ENCODE measurements at regions not wholly inside any gene's neighbourhood (a gene's known extent, or its start where the extent isn't known, plus 50 kb on each side); places are given as distances from the start of the nearest gene placed in this dataset.

DNA sequence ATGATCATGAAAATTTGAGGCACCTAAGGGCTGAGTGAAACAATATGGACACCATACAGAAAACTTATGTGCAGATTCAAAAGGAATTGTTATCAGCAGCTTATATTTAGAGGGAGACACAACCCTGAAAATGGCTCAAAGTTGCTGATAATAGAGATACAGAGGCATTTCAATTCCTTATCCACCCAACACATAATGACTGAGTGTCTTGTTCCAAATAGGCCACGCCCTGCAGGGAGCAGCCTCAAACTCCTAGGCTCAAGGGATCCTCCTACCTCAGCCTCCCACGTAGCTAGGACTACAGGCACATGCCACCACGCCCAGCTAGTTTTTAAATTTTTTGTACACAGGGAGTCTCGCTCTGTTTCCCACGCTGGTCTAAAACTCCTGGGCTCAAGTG, 79.0 kb downstream of the LBH start:
- TF ChIP-seq NFIC (IDR thresholded peaks at IDR 0.05) (no peak), CREB1 (IDR thresholded peaks at IDR 0.05; ENCODE audit: low read depth) (no peak), TEAD4 (IDR thresholded peaks at IDR 0.05) (no peak), ZBTB7A (IDR thresholded peaks at IDR 0.05; ENCODE audit: low read depth) (no peak), EP300 (IDR thresholded peaks at IDR 0.05; ENCODE audit: borderline replicate concordance) (no peak), FOXM1 (IDR thresholded peaks at IDR 0.05; ENCODE audit: borderline replicate concordance, low read depth) (no peak)
- TF ChIP-seq, protein P1, sequence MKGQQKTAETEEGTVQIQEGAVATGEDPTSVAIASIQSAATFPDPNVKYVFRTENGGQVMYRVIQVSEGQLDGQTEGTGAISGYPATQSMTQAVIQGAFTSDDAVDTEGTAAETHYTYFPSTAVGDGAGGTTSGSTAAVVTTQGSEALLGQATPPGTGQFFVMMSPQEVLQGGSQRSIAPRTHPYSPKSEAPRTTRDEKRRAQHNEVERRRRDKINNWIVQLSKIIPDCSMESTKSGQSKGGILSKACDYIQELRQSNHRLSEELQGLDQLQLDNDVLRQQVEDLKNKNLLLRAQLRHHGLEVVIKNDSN (IDR thresholded peaks at IDR 0.05), result no peak
- TF ChIP-seq, protein P2, sequence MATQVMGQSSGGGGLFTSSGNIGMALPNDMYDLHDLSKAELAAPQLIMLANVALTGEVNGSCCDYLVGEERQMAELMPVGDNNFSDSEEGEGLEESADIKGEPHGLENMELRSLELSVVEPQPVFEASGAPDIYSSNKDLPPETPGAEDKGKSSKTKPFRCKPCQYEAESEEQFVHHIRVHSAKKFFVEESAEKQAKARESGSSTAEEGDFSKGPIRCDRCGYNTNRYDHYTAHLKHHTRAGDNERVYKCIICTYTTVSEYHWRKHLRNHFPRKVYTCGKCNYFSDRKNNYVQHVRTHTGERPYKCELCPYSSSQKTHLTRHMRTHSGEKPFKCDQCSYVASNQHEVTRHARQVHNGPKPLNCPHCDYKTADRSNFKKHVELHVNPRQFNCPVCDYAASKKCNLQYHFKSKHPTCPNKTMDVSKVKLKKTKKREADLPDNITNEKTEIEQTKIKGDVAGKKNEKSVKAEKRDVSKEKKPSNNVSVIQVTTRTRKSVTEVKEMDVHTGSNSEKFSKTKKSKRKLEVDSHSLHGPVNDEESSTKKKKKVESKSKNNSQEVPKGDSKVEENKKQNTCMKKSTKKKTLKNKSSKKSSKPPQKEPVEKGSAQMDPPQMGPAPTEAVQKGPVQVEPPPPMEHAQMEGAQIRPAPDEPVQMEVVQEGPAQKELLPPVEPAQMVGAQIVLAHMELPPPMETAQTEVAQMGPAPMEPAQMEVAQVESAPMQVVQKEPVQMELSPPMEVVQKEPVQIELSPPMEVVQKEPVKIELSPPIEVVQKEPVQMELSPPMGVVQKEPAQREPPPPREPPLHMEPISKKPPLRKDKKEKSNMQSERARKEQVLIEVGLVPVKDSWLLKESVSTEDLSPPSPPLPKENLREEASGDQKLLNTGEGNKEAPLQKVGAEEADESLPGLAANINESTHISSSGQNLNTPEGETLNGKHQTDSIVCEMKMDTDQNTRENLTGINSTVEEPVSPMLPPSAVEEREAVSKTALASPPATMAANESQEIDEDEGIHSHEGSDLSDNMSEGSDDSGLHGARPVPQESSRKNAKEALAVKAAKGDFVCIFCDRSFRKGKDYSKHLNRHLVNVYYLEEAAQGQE (IDR thresholded peaks at IDR 0.05; ENCODE audit: low read depth), result no peak
- TF ChIP-seq, protein P3, sequence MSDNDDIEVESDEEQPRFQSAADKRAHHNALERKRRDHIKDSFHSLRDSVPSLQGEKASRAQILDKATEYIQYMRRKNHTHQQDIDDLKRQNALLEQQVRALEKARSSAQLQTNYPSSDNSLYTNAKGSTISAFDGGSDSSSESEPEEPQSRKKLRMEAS (IDR thresholded peaks at IDR 0.05), result no peak

DNA sequence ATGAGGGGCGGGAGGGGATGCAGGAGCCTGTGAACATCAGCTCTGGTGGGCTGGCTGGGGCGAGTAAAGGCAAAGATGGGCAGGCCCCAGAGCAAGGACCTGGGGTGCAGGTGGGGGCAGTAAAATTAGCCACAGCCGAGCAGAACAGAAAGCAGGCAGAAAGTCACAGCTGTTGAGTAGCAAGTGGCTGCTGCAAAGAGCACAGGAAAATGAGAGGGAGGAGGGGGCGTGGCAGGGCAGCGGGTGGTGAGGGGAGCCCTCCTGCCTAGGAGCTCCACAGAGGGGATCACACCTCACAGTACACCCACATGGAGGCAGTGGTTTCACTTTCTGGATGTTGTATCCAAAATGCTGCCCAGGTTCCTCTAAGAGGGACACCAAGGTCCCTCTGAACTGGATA, 79.6 kb downstream of the LBH start:
- TF ChIP-seq, protein P2 (IDR thresholded peaks at IDR 0.05; ENCODE audit: low read depth), result no peak
- TF ChIP-seq, protein P1 (IDR thresholded peaks at IDR 0.05), result no peak
- no peak for TF ChIP-seq CEBPB (IDR thresholded peaks at IDR 0.05)
- no peak for TF ChIP-seq TEAD4 (IDR thresholded peaks at IDR 0.05)
- no peak for TF ChIP-seq EGR1 (IDR thresholded peaks at IDR 0.05)
- no peak for TF ChIP-seq RAD21 (IDR thresholded peaks at IDR 0.05; ENCODE audit: low read depth)
- no peak for TF ChIP-seq EP300 (IDR thresholded peaks at IDR 0.05; ENCODE audit: borderline replicate concordance)
- TF ChIP-seq YY1 (IDR thresholded peaks at IDR 0.05; ENCODE audit: low read depth), result no peak

DNA sequence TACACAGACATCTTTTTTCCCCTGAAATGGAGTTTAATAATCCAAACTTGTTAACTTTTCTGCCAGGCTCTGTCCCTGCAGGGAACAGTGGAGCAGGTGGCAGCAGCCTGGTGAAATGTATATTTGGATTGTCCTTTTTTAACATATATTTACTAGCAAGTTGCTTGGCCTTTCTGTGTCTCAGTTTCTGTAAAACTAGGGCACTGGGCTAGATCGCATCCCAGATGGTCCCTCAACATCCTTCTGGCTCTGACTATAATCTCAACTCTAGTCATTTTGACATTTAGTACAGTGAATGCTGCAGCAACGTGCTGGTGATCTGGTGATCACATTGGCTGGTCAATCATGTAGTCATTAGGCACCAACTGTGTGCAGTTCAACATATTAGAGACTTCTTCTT, 80.4 kb downstream of the LBH start:
- no peak for TF ChIP-seq YY1 (IDR thresholded peaks at IDR 0.05; ENCODE audit: low read depth)
- TF ChIP-seq, protein P2 (IDR thresholded peaks at IDR 0.05; ENCODE audit: low read depth), result no peak
- no peak for TF ChIP-seq CEBPB (IDR thresholded peaks at IDR 0.05)
- no peak for TF ChIP-seq NFIC (IDR thresholded peaks at IDR 0.05)
- no peak for TF ChIP-seq FOXM1 (IDR thresholded peaks at IDR 0.05; ENCODE audit: borderline replicate concordance, low read depth)
- TF ChIP-seq EP300 (IDR thresholded peaks at IDR 0.05; ENCODE audit: borderline replicate concordance), result no peak
- TF ChIP-seq, protein P3 (IDR thresholded peaks at IDR 0.05), result no peak
- no peak for TF ChIP-seq TAF1 (IDR thresholded peaks at IDR 0.05; ENCODE audit: low read depth)
- TF ChIP-seq CREB1 (IDR thresholded peaks at IDR 0.05; ENCODE audit: low read depth), result no peak
- no peak for TF ChIP-seq RAD21 (IDR thresholded peaks at IDR 0.05; ENCODE audit: low read depth)
- no peak for TF ChIP-seq ZBTB7A (IDR thresholded peaks at IDR 0.05; ENCODE audit: low read depth)
- TF ChIP-seq EGR1 (IDR thresholded peaks at IDR 0.05), result no peak
- TF ChIP-seq TCF12 (IDR thresholded peaks at IDR 0.05; ENCODE audit: low read depth), result no peak

DNA sequence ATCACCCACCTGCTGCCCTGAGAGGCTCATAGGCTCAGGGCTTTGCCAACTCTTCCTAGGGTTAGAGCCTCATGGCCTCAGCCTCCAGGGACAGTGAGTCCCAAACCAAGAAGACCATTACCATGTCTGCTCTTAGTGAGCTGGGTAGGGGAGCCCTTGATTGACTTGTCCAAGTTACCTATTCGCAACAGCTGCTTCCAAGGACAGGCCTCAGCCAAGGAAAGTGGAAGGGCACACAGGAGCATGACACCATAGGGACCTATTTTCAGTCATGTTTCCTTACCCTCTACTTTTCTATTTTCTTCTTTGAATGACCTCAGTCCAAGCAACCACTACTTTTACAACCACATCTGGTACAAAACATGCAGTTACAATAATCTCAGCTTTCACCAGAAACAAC, 81.6 kb downstream of the LBH start:
- TF ChIP-seq YY1 (IDR thresholded peaks at IDR 0.05; ENCODE audit: low read depth) (no peak), EP300 (IDR thresholded peaks at IDR 0.05; ENCODE audit: borderline replicate concordance) (no peak), TAF1 (IDR thresholded peaks at IDR 0.05; ENCODE audit: low read depth) (no peak), CEBPB (IDR thresholded peaks at IDR 0.05) (no peak), NFIC (IDR thresholded peaks at IDR 0.05) (no peak), RAD21 (IDR thresholded peaks at IDR 0.05; ENCODE audit: low read depth) (no peak), TEAD4 (IDR thresholded peaks at IDR 0.05) (no peak), TCF12 (IDR thresholded peaks at IDR 0.05; ENCODE audit: low read depth) (no peak), FOXM1 (IDR thresholded peaks at IDR 0.05; ENCODE audit: borderline replicate concordance, low read depth) (no peak), ZBTB7A (IDR thresholded peaks at IDR 0.05; ENCODE audit: low read depth) (no peak)

DNA sequence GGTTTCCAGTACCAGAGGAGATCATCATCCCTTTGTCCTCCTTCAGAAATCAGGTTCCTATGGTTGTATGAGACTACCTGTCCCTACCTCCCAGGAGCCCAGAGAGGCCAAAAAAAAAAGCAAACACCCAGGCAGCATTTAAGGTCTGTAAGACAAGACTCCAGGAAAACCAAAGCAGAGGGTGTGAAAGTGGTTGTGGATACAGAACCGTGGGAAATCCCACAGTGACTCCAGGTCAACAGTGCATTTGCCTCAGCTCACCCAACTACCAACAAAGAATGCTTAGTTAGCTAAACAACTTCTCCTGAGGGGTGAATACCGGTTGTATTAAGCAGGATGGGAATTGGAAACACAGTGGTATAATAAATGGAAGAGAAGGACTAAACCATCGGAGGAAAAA, 83.6 kb downstream of the LBH start:
- TF ChIP-seq CREB1 (IDR thresholded peaks at IDR 0.05; ENCODE audit: low read depth) (no peak), FOXM1 (IDR thresholded peaks at IDR 0.05; ENCODE audit: borderline replicate concordance, low read depth) (no peak), TCF12 (IDR thresholded peaks at IDR 0.05; ENCODE audit: low read depth) (no peak), ZBTB7A (IDR thresholded peaks at IDR 0.05; ENCODE audit: low read depth) (no peak), TEAD4 (IDR thresholded peaks at IDR 0.05) (no peak), EGR1 (IDR thresholded peaks at IDR 0.05) (no peak), YY1 (IDR thresholded peaks at IDR 0.05; ENCODE audit: low read depth) (no peak), RAD21 (IDR thresholded peaks at IDR 0.05; ENCODE audit: low read depth) (no peak), EP300 (IDR thresholded peaks at IDR 0.05; ENCODE audit: borderline replicate concordance) (no peak), CEBPB (IDR thresholded peaks at IDR 0.05) (no peak)
- TF ChIP-seq, protein P2 (IDR thresholded peaks at IDR 0.05; ENCODE audit: low read depth), result no peak
- TF ChIP-seq, protein P1 (IDR thresholded peaks at IDR 0.05), result no peak
